NCI-H82 treated with DMSO at 0.1 percent for 48 hours (cell line): ENCODE measurements at regions not wholly inside any gene's neighbourhood (a gene's known extent, or its start where the extent isn't known, plus 50 kb on each side); places are given as distances from the start of the nearest gene placed in this dataset.

Experiments used
- DNase-seq: peaks from one replicate; lab custom pipeline; 2025; ENCODE audit not compliant: unreplicated experiment; lab: John Stamatoyannopoulos, UW

DNA sequence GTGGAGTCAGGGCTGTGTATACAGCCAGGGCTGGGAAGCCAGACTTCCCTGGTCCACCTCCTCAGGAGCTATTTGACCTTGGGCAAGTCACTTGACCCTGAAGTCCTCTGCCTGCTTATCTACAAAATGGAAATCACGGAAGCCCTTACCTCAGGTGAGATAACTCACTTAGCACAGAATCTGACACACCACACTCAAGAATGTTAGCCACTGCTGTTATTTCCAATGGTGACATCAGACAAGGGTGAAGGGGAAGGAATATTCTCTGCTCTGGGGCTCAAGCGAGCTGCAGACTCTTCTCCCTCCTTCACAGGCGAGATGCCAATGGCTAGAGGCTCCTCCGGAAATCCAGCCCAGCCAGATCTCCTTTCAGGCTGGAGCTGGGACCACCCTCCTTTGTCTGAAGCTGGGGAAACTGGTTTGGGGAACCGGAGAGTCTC lies 189.6 kb downstream of the HAUS1 start:
- DNase-seq = no peak

DNA sequence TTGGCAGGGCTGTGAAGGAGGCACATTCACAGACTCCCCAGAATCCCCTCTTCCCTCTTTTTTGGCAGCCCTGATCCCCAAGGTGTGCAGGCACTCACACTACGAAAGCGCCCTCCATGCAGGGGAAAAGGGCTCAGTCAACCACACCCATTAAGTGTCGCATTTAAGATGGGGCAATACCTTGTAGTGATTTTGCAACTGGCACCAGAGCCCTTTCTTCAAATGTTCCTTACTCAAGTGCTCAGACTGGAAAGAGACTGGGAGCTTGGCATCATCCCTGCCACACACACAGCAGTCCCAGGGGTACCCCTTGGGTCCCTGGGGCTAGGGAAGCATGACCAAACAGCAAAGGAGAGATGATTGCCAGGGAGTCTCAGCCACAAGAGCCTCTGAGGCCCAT lies 190.1 kb downstream of the HAUS1 start:
- no peak for DNase-seq

DNA sequence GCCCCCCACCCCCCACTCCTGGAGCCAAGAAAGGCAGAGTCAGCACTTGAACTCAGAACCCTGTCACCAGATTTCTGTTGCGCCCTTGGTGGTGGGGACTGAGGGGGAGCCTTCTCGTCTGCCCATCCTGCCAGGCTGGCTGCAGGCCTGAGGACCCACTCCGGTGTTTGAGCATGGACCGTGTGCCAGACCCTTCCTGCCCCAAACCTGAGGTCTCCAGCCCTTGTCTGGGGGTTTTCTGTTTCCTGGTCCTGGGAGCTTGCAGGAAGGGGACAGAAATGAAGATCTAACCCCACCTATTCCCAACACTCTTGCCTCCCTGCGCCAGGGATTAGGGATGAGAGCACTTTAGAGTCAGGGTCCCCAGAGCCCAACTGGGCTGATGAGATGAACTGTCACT lies 190.6 kb downstream of the HAUS1 start:
- DNase-seq = no peak

DNA sequence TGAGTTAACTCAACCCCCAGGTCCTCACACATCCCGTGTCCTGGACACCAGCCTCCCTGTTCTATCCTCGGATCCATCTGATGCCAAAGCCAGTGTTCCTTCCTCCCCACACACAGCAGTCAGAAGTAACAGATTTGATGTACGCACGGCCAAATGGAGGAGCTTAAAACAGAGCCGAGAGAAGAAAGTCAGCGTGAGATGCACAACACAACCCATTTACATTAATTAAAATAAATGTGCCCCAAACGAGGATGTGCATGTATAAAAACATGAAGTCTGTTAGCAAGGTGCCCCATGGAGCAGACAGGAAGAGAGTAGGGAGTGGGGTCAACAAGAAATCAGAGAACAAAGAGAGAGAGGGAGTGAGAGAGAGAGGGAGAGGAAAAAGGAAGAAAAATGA lies 191.2 kb downstream of the HAUS1 start:
- DNase-seq = no peak

DNA sequence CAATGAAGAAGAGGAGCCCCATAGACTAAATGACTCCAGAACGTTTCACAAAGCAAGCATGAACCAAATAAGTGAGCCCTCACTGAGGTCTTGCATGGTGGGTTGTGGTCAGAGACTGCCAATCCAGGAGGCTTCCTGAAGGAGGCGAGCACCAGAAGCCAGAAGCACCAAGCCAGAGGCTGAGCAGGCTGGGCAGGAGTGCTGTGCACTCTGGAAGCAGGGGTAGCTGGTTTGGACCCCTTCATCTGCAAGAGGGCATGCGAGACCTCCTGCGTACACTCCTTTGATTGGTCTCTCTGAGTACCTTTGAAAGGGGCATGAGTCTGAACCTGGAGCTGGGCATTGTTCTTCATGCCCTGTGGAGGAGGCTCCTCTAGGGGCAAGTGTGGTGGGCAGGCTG lies 192.5 kb downstream of the HAUS1 start:
- no peak for DNase-seq

DNA sequence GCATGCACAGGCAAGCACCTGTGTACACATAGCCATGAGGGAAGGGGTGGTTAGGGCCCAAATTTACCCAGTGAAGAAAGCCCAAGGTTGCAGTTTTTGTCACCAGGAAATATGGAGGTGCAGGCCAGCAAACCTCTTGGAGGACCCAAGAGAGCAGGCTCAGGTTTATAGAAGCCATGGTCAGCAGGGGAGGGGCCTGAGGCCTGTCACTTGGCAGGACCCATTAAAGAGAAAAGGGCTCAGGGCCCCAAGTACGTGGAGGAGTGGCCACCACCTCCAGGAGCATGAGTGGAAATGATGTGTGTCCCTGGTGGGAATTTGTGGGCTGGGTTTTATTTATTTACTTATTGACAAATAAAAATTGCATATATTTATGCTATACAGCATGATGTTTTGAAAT lies 192.9 kb downstream of the HAUS1 start:
- no peak for DNase-seq

DNA sequence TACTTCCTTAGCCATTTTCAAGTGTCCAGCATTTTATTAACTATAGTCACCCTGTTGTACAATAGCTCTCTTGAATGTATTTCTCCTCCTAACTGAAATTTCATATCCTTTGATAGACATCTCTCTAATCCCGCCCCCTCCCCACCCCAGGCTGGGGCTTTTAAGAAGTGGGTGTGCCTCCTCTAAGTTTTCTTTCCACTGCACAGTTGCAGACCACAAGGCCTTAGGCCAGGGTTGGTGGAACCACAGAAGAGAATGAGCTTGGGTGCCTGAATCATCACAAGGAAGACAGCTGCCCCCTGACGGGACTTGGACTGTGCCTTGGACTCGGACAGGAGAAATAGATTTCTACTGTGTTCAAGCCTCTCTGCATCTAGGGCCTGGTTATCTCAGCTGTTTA lies 193.4 kb downstream of the HAUS1 start:
- no peak for DNase-seq

DNA sequence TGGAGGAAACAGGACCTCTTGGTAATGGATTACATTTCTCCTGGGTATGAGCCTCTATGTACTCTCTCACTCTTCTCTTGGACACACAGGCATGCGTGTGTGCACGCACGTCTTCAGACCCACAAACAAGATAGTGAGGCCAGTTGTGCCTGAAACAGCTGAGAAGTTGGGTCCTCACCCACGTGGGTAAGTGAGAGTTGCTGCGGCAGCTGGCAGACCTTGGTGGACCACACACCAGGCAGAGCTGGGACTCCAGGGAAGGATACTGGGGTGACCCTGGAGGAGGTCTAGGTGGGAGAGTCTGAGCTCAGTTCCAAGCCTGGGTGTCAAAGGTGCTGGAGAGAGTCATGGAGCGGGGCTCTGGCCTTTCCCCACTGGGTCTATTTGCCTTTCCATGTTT lies 194.3 kb downstream of the HAUS1 start:
- no peak for DNase-seq

DNA sequence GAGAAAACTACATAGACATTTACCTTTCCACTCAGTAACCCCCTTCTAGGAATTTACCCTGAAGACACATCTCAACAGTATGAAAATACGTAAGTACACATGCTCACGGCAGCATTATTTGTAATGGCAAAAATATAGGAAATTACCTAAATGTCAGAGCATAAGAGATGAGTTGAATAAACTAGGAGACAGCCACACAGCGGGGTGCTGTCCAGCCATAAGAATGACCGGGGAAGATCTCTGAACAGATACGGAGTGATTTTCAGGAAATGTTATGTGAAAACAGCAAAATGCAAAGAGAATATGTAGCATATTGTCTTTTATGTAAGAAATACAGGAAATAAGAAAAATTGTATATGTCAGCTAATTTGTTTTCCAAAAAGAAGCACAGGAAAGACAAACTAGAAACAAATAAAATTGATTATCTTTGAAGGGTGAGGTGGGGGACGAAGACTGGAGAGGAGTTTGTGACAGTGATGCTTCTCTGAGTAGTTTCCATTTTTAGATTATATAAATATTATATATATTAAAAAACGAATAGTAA lies 195.4 kb downstream of the HAUS1 start:
- DNase-seq = no peak

DNA sequence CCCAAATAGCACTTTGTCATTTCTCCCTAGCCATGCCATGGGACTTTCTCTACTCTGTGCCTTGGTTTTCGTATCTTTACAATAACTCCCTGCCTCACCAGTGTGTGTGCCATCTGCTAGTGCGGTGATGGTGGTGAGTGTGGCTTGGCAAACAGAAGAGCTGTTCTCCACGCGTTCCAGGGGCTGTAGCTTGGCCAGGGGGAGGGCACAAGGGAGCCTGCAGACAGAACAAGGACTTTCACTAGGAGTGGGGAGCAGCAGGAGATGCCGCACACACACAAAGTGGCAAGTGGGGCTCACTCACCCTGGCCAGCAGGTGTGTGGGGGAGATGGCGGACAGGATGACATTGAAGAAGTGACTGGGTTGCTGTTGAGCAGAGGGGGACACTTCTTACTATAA lies 196.9 kb downstream of the HAUS1 start:
- no peak for DNase-seq

DNA sequence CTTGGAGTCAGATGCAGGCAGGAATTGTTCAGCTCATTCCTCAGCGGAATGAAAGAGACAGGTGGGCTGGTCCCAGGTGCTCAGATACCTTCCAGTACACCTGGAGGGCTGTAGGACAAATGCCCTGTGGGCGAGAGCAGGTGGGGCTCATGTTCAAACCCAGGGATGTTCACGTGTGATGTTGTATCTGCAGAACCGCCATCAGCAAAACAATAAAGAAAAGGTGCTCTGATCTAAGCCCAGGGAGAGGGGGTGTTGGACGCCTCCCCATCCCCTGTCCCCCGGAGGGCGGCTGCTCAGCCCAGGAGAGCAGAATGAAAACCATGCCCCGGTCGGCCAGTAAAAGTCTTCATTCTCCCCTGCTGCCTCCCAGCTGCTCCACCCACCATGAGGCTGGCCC lies 197.4 kb downstream of the HAUS1 start:
- no peak for DNase-seq

DNA sequence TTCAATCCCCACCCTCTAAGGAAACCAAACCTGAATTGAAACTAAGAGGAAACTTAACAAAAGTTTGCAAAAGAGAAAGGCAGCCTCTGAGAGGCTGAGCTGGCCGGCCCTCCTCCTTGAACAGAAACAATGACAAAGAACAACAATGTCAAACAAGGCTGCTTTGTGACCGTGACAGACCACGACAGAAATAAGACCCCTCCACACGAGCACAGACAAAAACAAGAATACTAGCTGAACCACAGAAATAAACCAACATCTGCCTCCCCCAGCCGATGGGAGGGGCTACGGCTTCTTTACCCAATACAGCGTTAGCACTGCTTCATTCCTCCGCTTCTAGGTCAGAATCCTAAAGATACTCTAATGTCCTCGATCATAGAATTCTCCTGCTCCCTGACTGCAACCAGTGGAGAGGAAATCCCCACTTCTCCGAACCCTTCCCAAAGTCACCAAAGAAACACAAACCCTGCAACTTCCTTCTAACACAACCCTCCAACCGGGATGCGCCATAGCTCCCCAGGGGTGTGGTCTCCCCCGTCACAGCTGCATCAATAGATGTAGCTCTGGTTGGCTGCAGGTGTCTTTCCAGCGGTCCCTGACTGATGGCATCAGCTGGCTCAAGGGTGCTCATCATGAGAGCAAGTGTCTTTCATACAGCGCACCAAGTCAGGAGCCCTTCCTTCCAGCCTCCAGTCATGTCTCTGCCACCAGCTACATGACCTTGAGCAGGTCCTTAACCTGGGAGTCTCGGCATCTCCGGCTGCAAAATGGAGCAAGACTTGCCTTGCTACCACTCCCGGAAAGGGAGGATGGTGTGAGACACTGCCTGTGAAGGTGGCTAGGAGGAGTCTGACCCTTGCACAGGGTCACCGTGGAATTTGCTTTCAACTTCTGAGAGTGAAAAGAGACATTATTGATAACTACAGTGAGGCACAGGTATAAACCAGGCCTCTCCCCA lies 198.6 kb downstream of the HAUS1 start:
- no peak for DNase-seq

DNA sequence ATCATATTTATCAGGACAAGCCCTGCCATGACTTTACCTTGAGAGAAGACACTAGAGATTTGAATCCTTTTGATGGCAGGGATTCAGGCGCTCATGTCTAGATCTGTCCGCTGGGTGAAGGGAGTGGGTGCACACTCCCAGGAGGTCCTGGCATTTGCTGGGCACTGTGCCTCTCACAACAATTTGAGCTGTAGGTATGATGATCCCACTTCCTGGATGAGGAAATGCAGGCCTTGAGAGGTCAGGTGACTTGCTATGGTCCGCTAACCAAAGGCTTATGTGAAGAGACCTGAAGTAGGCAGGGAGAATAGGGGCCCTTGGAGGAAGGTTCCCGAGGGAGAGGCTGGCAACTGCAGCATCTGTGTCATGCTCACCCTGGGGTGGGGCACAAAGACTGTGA lies 206.1 kb downstream of the HAUS1 start:
- DNase-seq = no peak

DNA sequence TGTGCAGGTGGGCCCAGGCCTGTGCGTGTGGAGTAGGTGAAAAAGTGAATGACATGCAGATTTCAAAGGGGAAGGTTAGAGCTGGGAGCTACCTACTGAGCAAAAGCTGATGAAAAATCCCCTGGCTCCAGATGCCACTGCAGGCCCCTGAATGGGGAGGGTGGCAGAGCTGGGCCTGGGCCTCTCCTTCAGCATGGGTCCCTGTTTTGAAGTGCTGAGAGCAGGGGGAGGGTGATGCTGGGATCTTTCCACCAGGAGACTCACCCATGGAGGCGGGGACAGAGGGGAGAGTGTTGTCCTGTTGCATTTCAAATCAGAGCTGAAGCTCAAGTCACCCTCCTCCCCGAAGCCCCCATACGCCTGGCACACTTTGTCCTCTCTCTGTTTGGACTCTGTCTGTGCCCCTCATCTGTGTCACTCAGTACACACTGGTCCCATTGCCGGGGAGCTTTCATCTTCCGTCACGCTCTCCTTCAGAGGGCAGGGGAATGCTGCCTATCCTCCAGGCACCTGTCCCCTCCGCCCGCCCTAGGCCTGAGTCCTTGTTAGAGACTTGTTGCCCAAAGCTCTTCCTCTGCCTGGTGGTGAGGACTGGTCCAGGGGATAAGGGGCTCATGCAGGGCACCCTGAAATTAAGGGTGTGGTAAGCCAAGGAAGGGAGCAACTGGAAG lies 206.6 kb downstream of the HAUS1 start:
- DNase-seq = no peak

DNA sequence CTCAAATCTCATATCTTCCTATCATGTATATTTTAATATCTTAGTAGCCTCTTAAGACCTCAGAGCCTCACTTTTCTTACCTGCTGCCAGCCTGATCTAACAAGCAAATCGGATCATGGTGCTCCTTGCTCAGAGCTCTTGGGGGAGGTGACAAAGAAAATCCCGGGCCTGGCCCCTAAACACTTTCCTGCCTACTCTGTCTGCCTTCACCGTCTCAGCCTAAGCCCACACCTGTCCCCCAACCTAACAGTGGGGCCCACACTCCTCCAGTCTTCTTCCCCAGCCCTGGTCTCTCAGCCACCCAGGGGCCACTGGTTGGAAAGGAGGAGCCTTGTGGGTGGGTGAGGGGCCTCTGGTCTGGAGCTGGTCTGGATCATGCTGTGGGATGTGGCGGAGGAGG lies 207.3 kb downstream of the HAUS1 start:
- DNase-seq = no peak

DNA sequence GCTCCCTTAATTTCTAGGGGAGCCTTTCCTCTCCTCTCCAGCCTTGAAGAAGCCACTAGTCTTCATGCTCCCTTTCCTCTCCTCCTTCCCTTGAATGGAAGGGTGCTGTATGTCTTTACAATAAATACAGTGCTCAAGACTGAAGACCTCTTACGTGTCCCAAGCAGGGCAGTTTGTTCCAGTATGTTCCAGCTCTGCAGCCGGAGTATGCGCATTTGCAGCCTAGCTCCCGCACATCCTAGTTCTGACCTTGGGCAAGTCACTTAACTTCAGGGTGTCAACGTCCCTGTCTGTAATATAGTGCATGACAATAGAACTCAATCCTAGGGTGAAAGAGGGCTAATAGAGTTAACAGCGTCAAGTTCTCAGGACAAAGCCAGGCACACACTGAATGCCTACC lies 208.0 kb downstream of the HAUS1 start:
- DNase-seq = no peak

DNA sequence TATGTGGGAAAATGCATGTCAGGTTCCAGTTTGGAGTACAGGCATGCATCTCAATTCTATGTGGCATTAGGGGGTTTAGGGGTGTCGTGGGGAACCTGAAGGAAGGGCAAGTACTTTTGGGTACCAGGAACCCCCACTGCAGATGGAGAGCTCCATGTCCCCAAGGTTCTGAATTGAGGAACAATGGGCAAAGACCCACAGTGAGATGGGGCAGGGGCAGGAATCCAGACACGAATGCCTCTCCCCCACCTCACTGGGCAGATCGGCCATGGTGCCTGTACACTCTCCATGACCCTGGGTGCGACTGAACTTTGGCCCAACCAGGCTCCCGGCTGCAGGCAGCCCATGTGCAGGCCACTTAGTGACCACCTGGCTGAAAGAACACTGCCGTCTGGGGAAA lies 209.3 kb downstream of the HAUS1 start:
- no peak for DNase-seq

DNA sequence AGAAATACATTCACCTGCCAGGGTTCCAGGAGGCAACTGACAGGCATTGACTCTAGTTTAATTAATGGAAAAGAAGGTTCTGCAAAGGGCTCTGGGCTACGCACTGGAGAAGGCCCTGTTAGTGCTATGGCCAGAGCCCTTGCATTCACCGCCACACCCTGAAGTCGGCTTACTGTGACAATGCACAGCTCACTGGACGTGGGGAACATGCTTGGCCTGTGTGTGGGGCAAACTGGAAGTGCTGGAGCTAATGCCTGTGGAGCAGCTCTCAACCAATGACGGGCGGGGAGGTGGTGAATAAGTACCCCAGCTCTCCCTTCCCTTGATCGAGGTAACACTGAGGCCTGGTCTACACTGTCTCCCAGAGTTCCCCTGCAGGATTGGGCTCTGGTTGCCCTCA lies 209.8 kb downstream of the HAUS1 start:
- DNase-seq = no peak

DNA sequence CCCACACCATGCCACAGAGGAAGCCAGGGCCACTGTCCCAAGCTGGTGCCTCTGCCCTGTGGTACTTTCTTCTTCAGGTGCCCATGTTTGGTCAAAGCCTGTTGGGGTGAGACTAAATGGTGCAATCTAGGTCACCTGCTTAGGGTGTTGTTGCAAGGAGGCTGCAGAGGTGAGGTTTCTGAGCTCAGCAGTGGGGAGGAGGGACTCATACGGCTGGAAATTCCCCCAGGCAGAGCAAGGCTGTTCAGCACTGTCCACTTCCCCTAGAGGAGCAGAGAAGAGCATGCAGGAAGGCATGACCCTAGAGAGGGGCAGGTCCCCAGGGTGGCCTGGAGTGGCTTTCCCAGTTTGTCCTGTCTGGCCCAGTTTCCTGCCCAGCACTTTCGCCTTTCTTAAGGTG lies 211.0 kb downstream of the HAUS1 start:
- no peak for DNase-seq

DNA sequence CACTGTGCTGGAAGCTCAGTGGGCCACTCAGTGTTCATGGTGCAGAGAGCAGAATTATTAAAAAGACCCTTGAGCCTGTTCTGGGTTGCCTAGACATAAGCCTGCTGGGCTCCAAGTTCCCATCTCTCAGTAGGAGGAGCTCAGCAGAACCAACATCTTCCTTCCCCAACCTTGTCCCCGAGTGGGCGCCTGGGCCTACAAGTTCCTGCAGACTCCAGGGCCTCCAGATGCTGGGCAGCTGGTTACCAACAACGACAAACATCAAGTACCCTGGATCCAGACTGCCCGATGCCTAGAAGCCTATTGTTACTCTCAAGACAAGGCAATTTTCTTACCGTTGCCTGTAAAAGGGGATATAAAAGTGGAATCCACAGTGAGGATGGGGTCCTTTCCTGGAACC lies 214.2 kb downstream of the HAUS1 start:
- DNase-seq = no peak

DNA sequence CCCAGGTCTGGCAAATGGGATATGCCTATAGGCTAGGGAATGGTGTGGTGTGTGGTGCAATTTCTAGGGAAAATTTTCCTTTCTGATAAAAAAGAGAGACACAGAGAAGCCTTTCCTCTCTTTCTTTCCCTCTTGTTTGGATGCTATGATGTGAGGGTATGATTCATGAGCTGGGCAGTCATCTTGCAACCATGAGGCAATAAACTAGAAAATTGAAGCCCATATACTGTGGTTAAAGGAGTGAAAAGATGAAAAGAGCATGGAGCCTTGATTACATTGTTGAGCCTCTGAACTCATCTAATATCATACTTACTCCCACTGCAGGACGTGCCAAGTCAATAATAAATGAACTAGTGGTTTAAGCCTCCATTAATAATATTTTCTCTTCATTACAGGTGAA lies 215.6 kb downstream of the HAUS1 start:
- no peak for DNase-seq

DNA sequence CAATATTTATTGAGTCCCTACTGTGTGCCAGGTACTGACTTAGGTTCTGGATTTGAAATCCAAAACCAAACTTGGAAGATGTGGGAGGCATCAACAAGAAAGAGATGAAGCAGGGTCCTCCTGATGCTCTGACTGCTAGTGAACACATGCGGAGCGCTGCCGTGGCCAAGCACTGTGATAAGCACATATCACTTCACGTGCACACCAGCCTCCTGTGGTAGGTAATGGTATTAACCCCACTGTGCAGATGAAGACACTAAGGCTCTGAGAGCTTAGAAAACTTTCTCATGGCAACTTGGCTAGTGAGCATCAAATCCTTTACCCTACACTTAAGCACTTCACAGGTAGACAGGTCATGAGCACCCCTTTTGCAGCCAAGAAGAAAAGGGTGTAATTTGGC lies 216.1 kb downstream of the HAUS1 start:
- DNase-seq = no peak
